T-cell (primary cell): ENCODE measurements at regions not wholly inside any gene's neighbourhood (a gene's known extent, or its start where the extent isn't known, plus 50 kb on each side); places are given as distances from the start of the nearest gene placed in this dataset.
A peak's percentile ranks its signal among the peaks of the same experiment; 100 is the strongest.

Experiments
- ATAC-seq, 4 experiments: fragments of 200-7000 bp in 3 of 4; fragments of 150-1000 bp in 1 of 4; cut with Tn5 transposase; replicated peaks in 1 of 4; 1 replicate in 3 of 4; 2 replicates in 1 of 4; pipeline ENCODE4 v1.10.0; 2021; ENCODE audit warnings: moderate library complexity in 3 of 4, mild to moderate bottlenecking in 2 of 4, moderate number of reproducible peaks in 1 of 4
- CTCF ChIA-PET, 2 donors: fragments of 300-600 bp; sonication (Branson Sonifier 250); formaldehyde crosslinking; loops; one replicate each; lab custom pipeline; 2022; ENCODE audit warnings: antibody characterized with exemption in 2 of 2; lab: Charles Lee
- POLR2A ChIA-PET, 2 donors: fragments of 300-600 bp; sonication (Branson Sonifier 250); formaldehyde crosslinking; loops; one replicate each; lab custom pipeline; 2022; ENCODE audit warnings: antibody characterized with exemption in 2 of 2; lab: Charles Lee
- DNase-seq, 35 experiments: peaks; one replicate each; pipeline versions ENCODE4 v3.0.0 to v3.0.0-alpha.2; 2013 to 2023
- H3K27ac ChIP-seq: one replicate; pipeline ENCODE4 v1.5.1; 2013; ENCODE audit warnings: low read length
- H3K27me3 ChIP-seq, 2 experiments: replicated peaks in 1 of 2; 1 replicate in 1 of 2; 2 replicates in 1 of 2; pipeline versions ENCODE4 v1.6.1 to v1.7.0; 2013; ENCODE audit warnings: low read length in 1 of 2, mixed read lengths in 1 of 2; ENCODE audit not compliant: control insufficient read depth in 2 of 2, insufficient read depth in 2 of 2; ENCODE audit errors: extremely low read depth in 1 of 2
- H3K36me3 ChIP-seq, 2 donors: 1 replicate in 1 of 2; 2 replicates in 1 of 2; pipeline versions ENCODE4 v1.6.1 to v1.7.0; 2013; ENCODE audit warnings: low read length in 1 of 2; ENCODE audit not compliant: control insufficient read depth in 2 of 2, insufficient read depth in 1 of 2; ENCODE audit errors: extremely low read depth in 1 of 2
- H3K4me1 ChIP-seq, 2 experiments: 1 replicate in 1 of 2; 2 replicates in 1 of 2; pipeline versions ENCODE4 v1.6.1 to v1.7.0; 2013; ENCODE audit warnings: low read length in 2 of 2, mixed read lengths in 1 of 2; ENCODE audit not compliant: insufficient read depth in 2 of 2, control insufficient read depth in 1 of 2; ENCODE audit errors: extremely low read depth in 1 of 2
- H3K4me3 ChIP-seq, 2 donors: 1 replicate in 1 of 2; 2 replicates in 1 of 2; pipeline versions ENCODE4 v1.5.1 to v1.7.0; 2013; ENCODE audit warnings: mild to moderate bottlenecking in 2 of 2, low read length in 1 of 2, moderate library complexity in 1 of 2; ENCODE audit not compliant: control insufficient read depth in 1 of 2; ENCODE audit errors: extremely low read depth in 1 of 2
- H3K9me3 ChIP-seq: 2 replicates; pipeline ENCODE4 v1.7.0; 2013
- H3K27ac Mint-ChIP-seq, 2 donors: one replicate each; pipeline ENCODE4 v1.8.0; 2020 to 2021; ENCODE audit warnings: mild to moderate bottlenecking in 2 of 2, mixed read lengths in 2 of 2
- H3K27me3 Mint-ChIP-seq, 2 donors: one replicate each; pipeline ENCODE4 v1.8.0; 2021 to 2022; ENCODE audit warnings: mixed read lengths in 2 of 2
- H3K36me3 Mint-ChIP-seq: one replicate; pipeline ENCODE4 v1.8.0; 2021; ENCODE audit warnings: mixed read lengths
- H3K4me1 Mint-ChIP-seq, 3 donors: one replicate each; pipeline ENCODE4 v1.8.0; 2020 to 2022; ENCODE audit warnings: mixed read lengths in 3 of 3, mild to moderate bottlenecking in 1 of 3
- H3K4me3 Mint-ChIP-seq, 3 donors: one replicate each; pipeline ENCODE4 v1.8.0; 2020 to 2022; ENCODE audit warnings: mild to moderate bottlenecking in 3 of 3, mixed read lengths in 3 of 3, moderate library complexity in 3 of 3
- H3K9me3 Mint-ChIP-seq, 3 donors: one replicate each; pipeline ENCODE4 v1.8.0; 2020 to 2022; ENCODE audit warnings: mixed read lengths in 3 of 3
- WGBS: methylation state at CpG from one replicate; pipeline ENCODE4 v1.1.5; 2013; ENCODE audit warnings: missing lambda C conversion rate; ENCODE audit not compliant: insufficient coverage; 5-methylcytosine and 5-hydroxymethylcytosine counted together

DNA sequence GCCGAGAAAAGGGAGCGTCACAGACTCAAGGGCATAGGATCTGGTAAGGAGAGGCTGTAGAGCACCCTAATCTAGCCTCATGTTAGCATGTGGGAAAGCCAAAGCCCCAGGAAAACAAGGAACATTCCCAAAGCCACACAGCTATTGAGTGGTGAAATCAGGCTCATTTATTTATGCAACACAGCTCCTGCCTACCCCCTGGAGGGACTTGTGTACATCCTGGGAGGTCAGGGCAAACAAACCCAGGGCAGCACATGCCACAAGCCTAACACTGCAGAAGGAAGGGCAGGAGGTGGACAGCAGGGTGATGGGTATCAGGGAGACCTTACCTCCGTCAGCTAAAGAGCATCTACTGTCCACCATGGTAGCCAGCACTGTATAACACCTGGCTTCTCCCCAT is 283.5 kb downstream of the RPLP1 start:
- H3K36me3 Mint-ChIP-seq, result no peaks in the 10 kb centered on the region
- Histone ChIP-seq H3K4me1 (no peaks in the 10 kb centered on the region), H3K27ac (no peak overlapping the region), H3K36me3 (no peaks in the 10 kb centered on the region), H3K4me3 (no peak overlapping the region), H3K9me3 (no peaks in the 10 kb centered on the region), H3K27me3 (peaks cover 0 to 4% of the 10 kb centered on the region in 2 experiments)
- H3K27ac Mint-ChIP-seq, result no peak overlapping the region
- H3K4me3 Mint-ChIP-seq, result no peak overlapping the region
- ChIA-PET POLR2A (no interaction called here), CTCF (no interaction called here)
- DNase-seq (no peak), ATAC-seq (no peak)
- WGBS, result no CpG with 5 or more reads among the region's 3 CpGs
- H3K27me3 Mint-ChIP-seq, result peaks cover 0 to 1% of the 10 kb centered on the region in 2 donors
- peaks cover 0 to 5% (median 4%) of the 10 kb centered on the region in 3 donors for H3K9me3 Mint-ChIP-seq
- H3K4me1 Mint-ChIP-seq, result peaks cover 2 to 9% (median 5%) of the 10 kb centered on the region in 3 donors

DNA sequence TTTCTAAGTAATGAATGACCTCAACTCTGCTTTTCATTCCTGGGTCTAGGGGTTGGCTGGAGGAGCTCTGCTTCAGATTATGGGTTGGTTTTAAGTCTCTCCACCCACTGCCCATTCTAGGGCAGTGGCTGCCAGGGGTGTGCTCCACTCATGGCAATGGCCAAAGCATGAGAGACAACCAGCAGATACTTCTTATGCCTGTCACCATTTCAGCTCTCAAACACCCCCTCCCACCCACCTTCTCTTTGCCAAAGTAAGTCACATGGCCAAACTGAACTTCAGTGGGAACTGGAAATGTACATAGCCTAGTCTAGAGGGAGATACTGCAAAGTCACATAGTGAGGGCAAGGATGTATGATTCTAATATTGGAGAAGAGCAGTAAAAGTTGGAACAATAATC is 285.3 kb downstream of the RPLP1 start:
- ATAC-seq (no peak), DNase-seq (no peak)
- Mint-ChIP-seq H3K27me3 (peaks cover 0 to 1% of the 10 kb centered on the region in 2 donors), H3K27ac (no peak overlapping the region), H3K4me3 (no peak overlapping the region), H3K9me3 (peaks cover 0 to 5% (median 4%) of the 10 kb centered on the region in 3 donors), H3K4me1 (no peaks in the 10 kb centered on the region), H3K36me3 (no peaks in the 10 kb centered on the region)
- Histone ChIP-seq H3K36me3 (no peaks in the 10 kb centered on the region), H3K4me1 (peaks cover 0 to 5% of the 10 kb centered on the region in 2 experiments), H3K9me3 (no peaks in the 10 kb centered on the region), H3K27me3 (peaks cover 0 to 10% of the 10 kb centered on the region in 2 experiments), H3K4me3 (no peak overlapping the region), H3K27ac (no peak overlapping the region)
- POLR2A ChIA-PET, result no interaction called here
- CTCF ChIA-PET, result no interaction called here

DNA sequence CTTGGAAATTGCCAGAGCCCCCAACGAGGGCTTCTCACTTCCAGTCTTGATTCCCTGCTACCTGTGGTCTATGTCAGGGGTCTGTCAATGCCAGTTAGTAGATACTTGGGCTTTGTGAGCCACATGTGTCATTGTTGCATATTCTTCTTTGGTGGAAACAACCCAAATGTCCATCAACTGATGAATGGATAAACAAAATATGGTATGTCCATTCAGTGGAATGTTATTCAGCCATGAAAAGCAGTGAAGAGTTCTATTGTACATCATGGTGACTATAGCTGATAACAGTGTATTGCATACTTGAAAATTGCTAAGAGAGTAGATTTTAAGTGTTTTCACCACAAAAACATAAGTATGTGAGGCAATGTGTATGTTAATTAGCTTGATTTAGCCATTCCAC is 288.1 kb downstream of the RPLP1 start:
- no peak overlapping the region for H3K27ac Mint-ChIP-seq
- H3K27me3 ChIP-seq, result peaks cover 0 to 27% of the 10 kb centered on the region in 2 experiments
- H3K9me3 Mint-ChIP-seq, result peaks cover 0 to 5% (median 4%) of the 10 kb centered on the region in 3 donors
- no peak overlapping the region for H3K27ac ChIP-seq
- ChIA-PET CTCF (no interaction called here), POLR2A (no interaction called here)
- H3K36me3 ChIP-seq, result no peaks in the 10 kb centered on the region
- ATAC-seq (no peak), DNase-seq (no peak)
- peaks cover 19 to 23% (median 20%) of the 10 kb centered on the region in 3 donors for H3K4me1 Mint-ChIP-seq
- H3K9me3 ChIP-seq, result no peaks in the 10 kb centered on the region
- H3K4me3 ChIP-seq, result no peak overlapping the region
- H3K36me3 Mint-ChIP-seq, result no peaks in the 10 kb centered on the region
- H3K4me1 ChIP-seq, result peaks cover 9 to 26% of the 10 kb centered on the region in 2 experiments
- H3K27me3 Mint-ChIP-seq, result peaks cover 0 to 9% of the 10 kb centered on the region in 2 donors
- H3K4me3 Mint-ChIP-seq, result no peak overlapping the region
- no CpG with 5 or more reads among the region's 1 CpG for WGBS

DNA sequence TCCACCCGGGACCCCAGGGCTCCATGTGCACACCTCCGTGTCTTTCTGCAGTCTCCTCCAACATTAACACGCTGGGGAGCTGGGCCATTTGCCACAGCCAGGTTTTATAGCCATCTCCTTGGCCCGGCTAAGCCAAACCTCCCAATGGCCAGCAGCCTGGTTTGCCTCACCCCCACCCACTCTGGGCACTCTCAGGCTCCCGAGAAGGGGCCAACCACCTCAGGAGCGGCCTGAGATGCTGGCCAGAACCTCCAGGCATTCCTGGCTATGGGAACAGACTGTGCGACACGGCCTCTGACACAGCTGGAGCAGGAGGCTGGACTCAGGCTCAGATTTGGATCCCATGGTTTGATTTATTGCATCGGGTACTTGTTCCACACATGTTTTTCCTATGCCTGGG is 289.7 kb downstream of the RPLP1 start:
- Histone ChIP-seq H3K36me3 (no peaks in the 10 kb centered on the region), H3K4me3 (no peak overlapping the region), H3K9me3 (no peaks in the 10 kb centered on the region), H3K27ac (no peak overlapping the region), H3K27me3 (peaks cover 0 to 30% of the 10 kb centered on the region in 2 experiments), H3K4me1 (peaks cover 9 to 26% of the 10 kb centered on the region in 2 experiments)
- Mint-ChIP-seq H3K27me3 (peaks cover 7 to 10% of the 10 kb centered on the region in 2 donors), H3K9me3 (peaks cover 0 to 5% (median 4%) of the 10 kb centered on the region in 3 donors), H3K4me3 (no peak overlapping the region), H3K4me1 (peaks cover 19 to 25% (median 20%) of the 10 kb centered on the region in 3 donors), H3K36me3 (no peaks in the 10 kb centered on the region), H3K27ac (no peak overlapping the region)
- no peak for DNase-seq
- ChIA-PET POLR2A (no interaction called here), CTCF (no interaction called here)
- 96% methylated on average over 8 of the region's 9 CpGs for WGBS
- no peak for ATAC-seq

DNA sequence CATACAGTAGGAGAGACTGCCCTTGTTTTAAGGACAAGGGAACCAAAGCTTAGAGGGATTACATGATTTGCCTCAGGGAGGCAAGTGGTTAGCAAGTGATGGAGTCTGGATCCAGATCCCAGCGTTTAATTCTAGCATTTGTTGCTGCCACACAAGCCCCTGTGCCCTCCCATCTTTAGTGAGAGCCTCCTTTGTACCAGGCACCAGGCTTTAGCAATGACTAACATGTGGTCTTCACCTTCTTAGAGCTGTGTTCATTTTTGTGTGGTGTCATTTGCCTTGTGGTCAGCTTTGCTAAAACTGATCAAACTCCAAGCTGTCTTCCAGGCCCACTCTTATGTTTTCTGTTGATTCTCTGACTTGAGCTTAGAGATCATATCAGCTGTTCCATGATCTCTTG is 290.5 kb downstream of the RPLP1 start:
- Histone ChIP-seq H3K27me3 (peaks cover 0 to 37% of the 10 kb centered on the region in 2 experiments), H3K36me3 (no peaks in the 10 kb centered on the region), H3K9me3 (no peaks in the 10 kb centered on the region), H3K4me3 (no peak overlapping the region), H3K4me1 (peaks cover 9 to 26% of the 10 kb centered on the region in 2 experiments), H3K27ac (no peak overlapping the region)
- no peaks in the 10 kb centered on the region for H3K36me3 Mint-ChIP-seq
- CTCF ChIA-PET, result no interaction called here
- no CpG with 5 or more reads among the region's 1 CpG for WGBS
- peaks cover 0 to 5% (median 4%) of the 10 kb centered on the region in 3 donors for H3K9me3 Mint-ChIP-seq
- no peak overlapping the region for H3K4me3 Mint-ChIP-seq
- H3K4me1 Mint-ChIP-seq, result peaks cover 20 to 25% (median 22%) of the 10 kb centered on the region in 3 donors
- no peak overlapping the region for H3K27ac Mint-ChIP-seq
- H3K27me3 Mint-ChIP-seq, result peaks cover 9 to 10% of the 10 kb centered on the region in 2 donors
- POLR2A ChIA-PET, result interaction anchor here in 1 of 2 donors (0.7 kb wide), 1 partner anchor 10 kb away, joined by 3 read pairs; no protein-coding TSS in a partner anchor
- DNase-seq (no peak), ATAC-seq (peak in 1 of 4 experiments; percentile 18)

DNA sequence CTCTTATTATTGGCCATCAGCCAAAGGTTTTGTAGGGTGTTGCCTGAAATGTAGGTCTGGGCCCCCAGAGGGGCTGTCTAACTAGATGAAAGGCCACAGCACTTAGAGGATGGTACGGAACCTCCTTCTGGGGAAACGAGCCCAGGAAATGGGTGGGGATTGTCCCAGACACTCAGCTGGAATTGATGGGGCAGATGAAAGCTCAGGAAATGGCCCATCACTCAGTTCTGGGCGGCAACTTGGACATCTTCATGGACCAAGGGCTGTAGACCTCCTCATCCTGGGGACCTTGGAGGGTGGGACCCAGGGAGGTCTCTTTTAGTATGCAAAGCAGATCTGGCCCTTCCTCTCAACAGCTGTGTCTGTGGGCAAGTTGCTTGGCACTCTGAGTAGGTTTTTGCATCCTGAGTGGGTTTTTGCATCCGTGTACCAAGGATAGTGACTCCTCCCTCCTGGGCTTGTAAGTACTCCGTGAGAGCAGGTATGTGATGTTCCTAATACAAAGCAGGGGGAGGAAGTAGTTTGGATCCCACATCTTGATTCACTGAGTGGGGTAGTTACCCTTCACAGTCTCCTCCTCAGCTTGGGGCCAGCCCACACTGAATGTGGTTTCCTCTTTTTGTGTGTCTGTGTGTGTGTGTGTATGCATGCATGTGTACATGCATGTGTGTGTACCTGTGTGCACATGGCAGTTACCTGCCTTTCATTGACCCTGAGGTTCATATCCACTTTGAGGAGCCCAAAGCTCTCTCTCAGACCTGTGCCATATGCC is 292.0 kb downstream of the RPLP1 start:
- Mint-ChIP-seq H3K9me3 (peaks cover 0 to 5% (median 4%) of the 10 kb centered on the region in 3 donors), H3K27ac (peak overlapping the region in 1 of 2 donors; percentile 63), H3K36me3 (no peaks in the 10 kb centered on the region), H3K4me3 (peak overlapping the region in 1 of 3 donors; percentile 24), H3K4me1 (peaks cover 29 to 36% (median 31%) of the 10 kb centered on the region in 3 donors), H3K27me3 (peaks cover 10 to 15% of the 10 kb centered on the region in 2 donors)
- ChIA-PET POLR2A (no interaction called here), CTCF (no interaction called here)
- H3K4me3 ChIP-seq, result no peak overlapping the region
- H3K9me3 ChIP-seq, result no peaks in the 10 kb centered on the region
- H3K36me3 ChIP-seq, result no peaks in the 10 kb centered on the region
- peaks cover 0 to 37% of the 10 kb centered on the region in 2 experiments for H3K27me3 ChIP-seq
- ATAC-seq (peak; percentile 35 to 50 (median 48)), DNase-seq (no peak)
- peaks cover 9 to 30% of the 10 kb centered on the region in 2 experiments for H3K4me1 ChIP-seq
- no peak overlapping the region for H3K27ac ChIP-seq
- 14% methylated on average over 3 of the region's 5 CpGs for WGBS
